A673 (cell line): ENCODE measurements at regions not wholly inside any gene's neighbourhood (a gene's known extent, or its start where the extent isn't known, plus 50 kb on each side); places are given as distances from the start of the nearest gene placed in this dataset.

Source experiments
- CTCF ChIP-seq: fragments of 300-800, 200-600 bp; sonication (generic); conservative IDR thresholded peaks from 2 replicates; pipeline ENCODE4 v1.5.1; 2017; ENCODE audit warnings: low read depth, mild to moderate bottlenecking, antibody characterized with exemption, low read length, moderate library complexity, mixed read lengths
- EZH2 ChIP-seq: fragments of 200-600 bp; sonication (generic); IDR thresholded peaks from 2 replicates; pipeline ENCODE4 v1.6.1; 2017; ENCODE audit warnings: borderline replicate concordance, low read depth, mild to moderate bottlenecking, mixed read lengths, antibody characterized with exemption, low read length; ENCODE audit not compliant: poor library complexity, severe bottlenecking

- TF ChIP-seq CTCF (peak; percentile 50), EZH2 (no peak)
These were observed 114.3 kb upstream of the ZNF678 start for GRCh38 chr1:227449051-227449450.
